ENCODE measurements at regions not wholly inside any gene's neighbourhood (a gene's known extent, or its start where the extent isn't known, plus 50 kb on each side); places are given as distances from the start of the nearest gene placed in this dataset.
"Not testable (repeated sequence)": the region's sequence is repeated elsewhere in the genome, so short reads cannot be mapped to it uniquely, and the experiment has no call there.

- DNase-seq = no peak
Observed at GRCh38 chr4:60721685-60722084, 478.4 kb upstream of the ADGRL3 start.

GRCh38 chr4:60723796-60724195 is 476.3 kb upstream of the ADGRL3 start:
- no peak for DNase-seq

- DNase-seq = no peak
Observed at GRCh38 chr4:60724623-60725022, 475.5 kb upstream of the ADGRL3 start.

- no peak for DNase-seq
Observed at GRCh38 chr4:60726779-60727178, 473.3 kb upstream of the ADGRL3 start.

GRCh38 chr4:60729194-60729593 is 470.9 kb upstream of the ADGRL3 start:
- DNase-seq = no peak

GRCh38 chr4:60729764-60730163 is 470.4 kb upstream of the ADGRL3 start:
- DNase-seq = not testable (repeated sequence)

GRCh38 chr4:60737858-60738257 is 462.3 kb upstream of the ADGRL3 start:
- no peak for DNase-seq

- no peak for DNase-seq
Observed at GRCh38 chr4:60743654-60744053, 456.5 kb upstream of the ADGRL3 start.

- DNase-seq = no peak
Observed at GRCh38 chr4:60744767-60745166, 455.4 kb upstream of the ADGRL3 start.

- DNase-seq = no peak
Observed at GRCh38 chr4:60745800-60746571, 454.1 kb upstream of the ADGRL3 start.

GRCh38 chr4:60750962-60751361 is 449.2 kb upstream of the ADGRL3 start:
- DNase-seq = no peak

- DNase-seq = no peak
Observed at GRCh38 chr4:60757986-60758680, 442.0 kb upstream of the ADGRL3 start.

- no peak for DNase-seq
Observed at GRCh38 chr4:60759518-60760245, 440.4 kb upstream of the ADGRL3 start.

- DNase-seq = no peak
Observed at GRCh38 chr4:60780874-60781273, 419.3 kb upstream of the ADGRL3 start.

GRCh38 chr4:60790608-60791007 is 409.5 kb upstream of the ADGRL3 start:
- DNase-seq = no peak

GRCh38 chr4:60794372-60794771 is 405.8 kb upstream of the ADGRL3 start:
- no peak for DNase-seq

GRCh38 chr4:60799214-60799613 is 400.9 kb upstream of the ADGRL3 start:
- no peak for DNase-seq

- no peak for DNase-seq
Observed at GRCh38 chr4:60800701-60801100, 399.4 kb upstream of the ADGRL3 start.

- DNase-seq = no peak
Observed at GRCh38 chr4:60805500-60806313, 394.4 kb upstream of the ADGRL3 start.

GRCh38 chr4:60808726-60809485 is 391.2 kb upstream of the ADGRL3 start:
- no peak for DNase-seq

GRCh38 chr4:60809486-60809800 is 390.7 kb upstream of the ADGRL3 start:
- DNase-seq = no peak

GRCh38 chr4:60812811-60813210 is 387.3 kb upstream of the ADGRL3 start:
- no peak for DNase-seq

Data from stimulated activated CD4-positive, alpha-beta T cell treated with anti-CD3 and anti-CD28 coated beads, Interleukin-1b, Interleukin-23, amount 100 ng/mL, for 48 hours (primary cell).